ENCODE measurements at regions not wholly inside any gene's neighbourhood (a gene's known extent, or its start where the extent isn't known, plus 50 kb on each side); places are given as distances from the start of the nearest gene placed in this dataset.
A peak's percentile ranks its signal among the peaks of the same experiment; 100 is the strongest.

DNA sequence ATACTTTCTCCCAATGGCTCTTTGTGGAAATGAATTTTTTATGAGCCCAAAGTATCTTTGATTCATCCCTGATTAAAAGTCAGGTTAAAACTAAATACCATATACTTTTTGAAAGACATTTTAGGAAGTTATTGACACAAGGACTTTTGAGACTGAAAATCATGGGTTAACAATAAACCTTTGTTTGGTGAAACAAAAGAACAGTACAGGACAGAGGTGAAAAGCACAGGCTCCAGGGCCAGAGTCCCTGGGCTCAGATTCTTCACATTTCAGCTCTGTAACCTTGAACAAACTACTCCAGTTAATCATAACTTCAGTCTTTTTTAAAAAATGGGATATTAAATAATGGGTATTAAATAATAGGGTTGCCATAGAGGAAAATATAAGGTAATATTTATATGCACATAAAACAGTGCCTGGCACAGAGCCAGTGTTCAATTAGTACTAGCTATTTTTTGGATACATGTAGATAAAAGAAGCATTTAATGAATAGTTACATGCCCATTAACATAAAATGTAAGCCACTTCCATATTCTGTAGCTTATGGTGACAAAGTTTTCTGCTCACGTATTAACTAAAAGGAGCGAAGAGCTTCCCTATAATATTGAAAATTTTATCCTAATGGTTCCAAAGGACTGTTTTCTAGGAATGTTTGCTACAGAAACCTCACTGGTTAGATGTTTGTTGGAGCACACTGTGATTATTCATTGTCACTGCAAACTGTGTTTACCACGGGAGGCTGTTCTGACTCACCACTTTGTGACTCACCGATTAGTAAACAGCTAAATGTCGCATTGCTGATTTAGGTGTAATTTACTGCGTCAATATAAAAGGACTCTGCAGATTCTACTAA, 255.4 kb downstream of the DAD1 start:
- DNase-seq, result no peak

- DNase-seq, result no peak
These were observed 256.2 kb downstream of the DAD1 start for GRCh38 chr14:22332686-22333421.

- no peak for DNase-seq
These were observed 259.7 kb downstream of the DAD1 start for GRCh38 chr14:22329371-22329770.

DNA sequence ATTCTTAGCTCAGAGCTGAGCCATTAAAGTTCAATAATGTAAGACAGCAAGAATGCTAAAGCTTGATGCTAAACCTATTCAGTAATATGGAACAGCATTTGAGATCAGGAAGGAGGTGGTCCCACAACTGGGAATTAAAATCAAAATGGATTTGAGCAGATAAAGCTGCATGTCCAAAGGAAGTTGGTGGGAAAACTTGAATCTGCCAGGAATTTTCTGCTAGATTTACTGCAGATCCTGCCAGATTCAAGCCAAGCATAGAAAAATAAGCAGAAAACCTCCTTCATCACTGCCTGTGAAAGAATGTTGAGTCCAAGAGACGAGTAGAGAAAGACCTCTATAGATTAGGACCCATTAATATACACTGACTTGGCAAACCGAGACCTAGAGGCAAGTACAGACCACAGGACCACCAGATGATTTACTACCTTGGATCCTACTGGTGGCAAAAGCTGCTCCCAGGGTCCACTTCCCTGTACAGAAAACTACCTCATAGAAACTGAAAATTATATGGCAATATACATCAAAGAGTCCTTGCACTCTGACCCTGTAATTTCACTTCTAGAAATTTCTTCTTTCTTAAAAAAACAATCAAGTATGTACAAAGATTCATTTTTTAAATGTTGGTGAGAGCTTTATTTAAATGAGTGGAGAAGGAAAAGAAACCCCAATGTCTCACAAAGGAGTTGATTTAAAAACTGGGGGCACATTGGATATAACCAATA, 263.2 kb downstream of the DAD1 start:
- DNase-seq, result no peak

GRCh38 chr14:22320362-22320750, 268.7 kb downstream of the DAD1 start:
- DNase-seq, result no peak

DNA sequence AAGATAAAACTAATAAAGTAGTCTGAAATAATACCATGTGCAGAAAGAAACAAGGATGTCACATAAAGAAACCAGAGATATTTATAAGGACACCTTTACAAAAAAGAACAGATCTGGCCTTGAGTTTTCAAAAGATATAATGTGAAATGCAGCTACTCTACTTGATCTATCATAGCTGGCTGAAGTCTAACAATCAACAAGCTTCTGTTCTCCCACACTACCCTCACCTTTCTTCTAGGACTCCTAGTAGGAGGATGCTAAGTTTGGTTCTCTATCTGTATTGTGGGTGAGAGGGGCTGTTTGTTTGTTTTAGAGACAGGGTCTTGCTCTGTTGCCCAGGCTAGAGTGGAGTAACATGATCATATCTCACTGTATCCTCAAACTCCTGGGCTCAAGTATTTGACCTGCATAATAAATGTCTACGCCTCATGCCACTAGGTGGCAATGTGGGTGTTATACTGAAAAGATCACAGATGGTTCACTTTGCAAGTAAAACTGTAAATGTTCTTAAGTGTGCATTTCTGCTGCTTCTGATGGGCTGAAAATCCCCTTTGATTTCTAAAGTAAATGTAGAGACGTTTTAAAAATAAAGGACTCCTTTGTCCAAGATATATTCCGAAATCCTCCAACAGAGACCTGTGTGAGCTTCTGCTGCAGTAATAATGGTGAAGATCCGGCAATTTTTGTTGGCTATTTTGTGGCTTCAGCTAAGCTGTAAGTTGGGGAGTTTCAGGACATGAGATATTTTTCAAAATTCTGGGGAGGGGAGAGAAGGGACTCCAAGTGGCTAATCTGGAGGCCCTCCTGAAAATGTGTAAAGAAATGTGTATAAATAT, 269.3 kb downstream of the DAD1 start:
- peak; percentile 33 for DNase-seq

- no peak for DNase-seq
These were observed 270.1 kb downstream of the DAD1 start for GRCh38 chr14:22318951-22319350.

DNA sequence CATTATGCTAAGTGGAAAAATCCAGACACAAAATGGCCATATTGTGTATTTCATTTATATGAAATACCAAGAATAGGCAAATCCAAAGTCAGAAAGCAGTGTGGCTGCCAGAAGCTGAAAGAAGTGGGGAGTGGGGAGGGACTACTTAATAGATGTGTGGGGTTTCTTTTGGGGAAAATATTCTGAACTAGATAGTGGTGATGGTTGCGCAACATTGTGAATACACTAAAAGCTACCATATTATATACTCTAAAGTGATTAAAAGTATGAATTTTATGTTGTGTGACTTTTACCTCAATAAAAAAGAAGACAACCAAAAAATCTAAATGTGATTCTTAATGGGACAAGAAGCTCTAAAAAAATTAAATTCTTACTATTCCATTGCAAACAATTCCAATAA, 272.6 kb downstream of the DAD1 start:
- DNase-seq, result no peak

GRCh38 chr14:22315336-22315735, 273.7 kb downstream of the DAD1 start:
- no peak for DNase-seq

DNA sequence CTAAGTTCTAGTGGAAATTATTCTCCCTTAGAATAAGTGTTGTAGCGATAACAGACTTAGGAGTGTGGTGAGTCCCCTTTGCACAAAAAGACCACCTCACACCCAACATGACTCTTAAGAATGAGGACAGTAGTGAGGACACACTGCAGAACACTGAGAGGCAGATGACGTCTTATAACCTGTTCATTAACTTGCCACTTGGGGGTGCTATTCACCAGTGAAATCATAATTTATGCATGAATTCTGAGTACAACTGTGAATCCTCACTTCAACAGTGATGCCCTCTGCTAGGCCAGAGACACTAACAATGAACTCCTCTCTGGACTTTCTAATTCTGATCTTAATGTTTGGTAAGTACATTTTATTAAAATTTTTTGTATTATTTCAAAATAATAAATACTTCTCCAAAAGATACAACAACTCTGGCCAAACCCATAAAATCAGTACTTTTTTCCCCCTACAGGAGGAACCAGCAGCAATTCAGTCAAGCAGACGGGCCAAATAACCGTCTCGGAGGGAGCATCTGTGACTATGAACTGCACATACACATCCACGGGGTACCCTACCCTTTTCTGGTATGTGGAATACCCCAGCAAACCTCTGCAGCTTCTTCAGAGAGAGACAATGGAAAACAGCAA, 274.7 kb downstream of the DAD1 start:
- peak; percentile 39 for DNase-seq

- DNase-seq, result no peak
These were observed 275.7 kb downstream of the DAD1 start for GRCh38 chr14:22313172-22313801.

- DNase-seq, result no peak
These were observed 277.4 kb downstream of the DAD1 start for GRCh38 chr14:22311636-22312035.

GRCh38 chr14:22305607-22306006, 283.4 kb downstream of the DAD1 start:
- no peak for DNase-seq

- no peak for DNase-seq
These were observed 284.7 kb downstream of the DAD1 start for GRCh38 chr14:22304326-22304725.

- no peak for DNase-seq
These were observed 285.3 kb downstream of the DAD1 start for GRCh38 chr14:22303589-22304195.

GRCh38 chr14:22300646-22301045, 288.4 kb downstream of the DAD1 start:
- DNase-seq, result no peak

DNA sequence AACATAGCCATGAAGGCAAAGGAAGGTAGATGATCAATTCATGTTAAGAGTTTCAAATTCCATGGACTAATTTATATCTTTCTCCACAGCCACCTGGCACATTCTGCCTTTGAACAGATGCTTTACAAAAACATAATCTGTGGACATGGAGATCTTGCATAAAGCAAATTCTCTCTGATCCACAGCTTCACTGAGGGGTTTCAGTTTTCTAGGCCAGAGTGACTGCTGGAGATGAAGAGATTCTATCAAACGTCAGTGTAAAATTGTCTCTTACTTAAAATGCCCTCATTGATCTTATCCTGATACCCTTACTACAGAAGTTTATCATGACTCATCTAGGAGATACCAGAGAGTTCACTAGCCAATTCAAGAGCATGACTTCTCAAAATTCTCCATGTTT, 291.6 kb downstream of the DAD1 start:
- DNase-seq, result no peak

GRCh38 chr14:22296722-22297121, 292.3 kb downstream of the DAD1 start:
- DNase-seq, result no peak

GRCh38 chr14:22296088-22296487, 292.9 kb downstream of the DAD1 start:
- no peak for DNase-seq

DNA sequence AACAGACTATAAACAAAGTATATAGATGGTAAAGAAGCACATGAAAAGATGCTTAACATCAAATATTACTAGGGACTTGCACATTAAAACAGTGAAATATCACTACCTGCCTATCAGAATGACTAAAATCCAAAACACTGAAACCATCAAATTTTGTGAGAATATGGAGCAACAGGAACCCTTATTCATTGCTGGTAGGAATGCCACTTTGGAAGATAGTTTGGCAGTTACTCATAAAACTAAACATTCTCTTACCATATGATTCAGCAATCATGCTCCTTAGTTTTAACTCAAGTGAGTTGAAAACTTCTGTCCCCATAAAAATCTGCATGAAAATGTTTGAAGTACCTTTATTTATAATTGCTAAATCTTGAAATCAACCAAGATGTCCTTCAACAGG, 297.6 kb downstream of the DAD1 start:
- no peak for DNase-seq

DNA sequence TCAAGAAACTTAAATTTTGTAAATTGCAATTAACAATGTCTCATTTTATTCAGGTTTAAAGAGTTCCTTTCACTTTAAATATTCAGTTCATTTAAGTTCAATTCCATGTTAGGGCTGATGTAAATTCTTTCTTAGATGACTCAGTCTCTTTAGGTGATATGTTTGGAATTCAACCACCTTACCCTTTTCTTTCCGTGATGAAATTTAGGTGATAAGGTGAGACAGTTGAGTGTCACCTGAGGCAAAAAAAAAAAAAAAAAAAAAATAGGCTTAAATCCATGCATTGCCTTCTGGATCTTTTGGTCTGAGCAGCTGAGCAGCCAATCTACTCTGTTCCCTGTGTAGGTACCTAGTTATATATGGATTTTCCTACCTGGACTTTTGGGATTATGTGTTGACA, 299.5 kb downstream of the DAD1 start:
- DNase-seq, result no peak

Measured in CD4-positive, alpha-beta T cell treated with Interleukin-10 for 1 hour (primary cell).